ENCODE measurements at regions not wholly inside any gene's neighbourhood (a gene's known extent, or its start where the extent isn't known, plus 50 kb on each side); places are given as distances from the start of the nearest gene placed in this dataset.

DNA sequence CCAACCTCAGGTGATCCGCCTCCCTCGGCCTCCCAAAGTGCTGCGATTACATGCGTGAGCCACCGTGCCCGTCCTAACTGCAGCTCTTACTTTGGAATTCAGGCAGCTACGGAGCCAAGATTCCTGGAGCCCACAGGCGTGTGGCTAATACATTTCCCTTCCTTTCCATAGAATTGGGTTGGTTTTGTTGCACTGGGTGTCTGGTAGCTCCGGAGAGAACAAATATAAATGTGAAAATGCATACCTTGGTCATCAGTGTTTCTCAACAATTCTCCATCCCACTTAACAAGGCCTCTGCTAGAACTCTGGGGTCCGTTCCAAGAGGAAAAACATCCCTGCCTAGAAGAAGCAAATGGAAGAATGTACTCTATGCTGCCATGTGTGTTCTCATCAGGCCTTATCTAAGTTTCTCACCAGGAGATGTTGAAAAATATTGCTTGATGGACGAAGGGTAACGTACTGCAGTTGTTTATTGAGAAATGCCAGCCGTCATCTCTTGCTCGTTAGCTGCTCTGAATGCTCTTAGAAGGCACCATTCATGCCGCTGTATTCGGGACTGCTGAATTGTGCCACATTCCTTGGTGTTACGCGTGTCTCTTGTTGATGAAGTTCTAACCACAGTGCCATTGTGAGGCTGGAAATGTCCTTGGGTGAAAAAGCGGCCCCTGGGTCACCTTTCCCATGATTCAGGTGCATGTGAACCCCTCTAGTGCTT, 50.5 kb upstream of the CD99 start:
- TF ChIP-seq, protein P1, sequence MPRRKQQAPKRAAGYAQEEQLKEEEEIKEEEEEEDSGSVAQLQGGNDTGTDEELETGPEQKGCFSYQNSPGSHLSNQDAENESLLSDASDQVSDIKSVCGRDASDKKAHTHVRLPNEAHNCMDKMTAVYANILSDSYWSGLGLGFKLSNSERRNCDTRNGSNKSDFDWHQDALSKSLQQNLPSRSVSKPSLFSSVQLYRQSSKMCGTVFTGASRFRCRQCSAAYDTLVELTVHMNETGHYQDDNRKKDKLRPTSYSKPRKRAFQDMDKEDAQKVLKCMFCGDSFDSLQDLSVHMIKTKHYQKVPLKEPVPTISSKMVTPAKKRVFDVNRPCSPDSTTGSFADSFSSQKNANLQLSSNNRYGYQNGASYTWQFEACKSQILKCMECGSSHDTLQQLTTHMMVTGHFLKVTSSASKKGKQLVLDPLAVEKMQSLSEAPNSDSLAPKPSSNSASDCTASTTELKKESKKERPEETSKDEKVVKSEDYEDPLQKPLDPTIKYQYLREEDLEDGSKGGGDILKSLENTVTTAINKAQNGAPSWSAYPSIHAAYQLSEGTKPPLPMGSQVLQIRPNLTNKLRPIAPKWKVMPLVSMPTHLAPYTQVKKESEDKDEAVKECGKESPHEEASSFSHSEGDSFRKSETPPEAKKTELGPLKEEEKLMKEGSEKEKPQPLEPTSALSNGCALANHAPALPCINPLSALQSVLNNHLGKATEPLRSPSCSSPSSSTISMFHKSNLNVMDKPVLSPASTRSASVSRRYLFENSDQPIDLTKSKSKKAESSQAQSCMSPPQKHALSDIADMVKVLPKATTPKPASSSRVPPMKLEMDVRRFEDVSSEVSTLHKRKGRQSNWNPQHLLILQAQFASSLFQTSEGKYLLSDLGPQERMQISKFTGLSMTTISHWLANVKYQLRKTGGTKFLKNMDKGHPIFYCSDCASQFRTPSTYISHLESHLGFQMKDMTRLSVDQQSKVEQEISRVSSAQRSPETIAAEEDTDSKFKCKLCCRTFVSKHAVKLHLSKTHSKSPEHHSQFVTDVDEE (CRISPR knock-in tag; IDR thresholded peaks at IDR 0.05): no peak
- TF ChIP-seq, protein P2, sequence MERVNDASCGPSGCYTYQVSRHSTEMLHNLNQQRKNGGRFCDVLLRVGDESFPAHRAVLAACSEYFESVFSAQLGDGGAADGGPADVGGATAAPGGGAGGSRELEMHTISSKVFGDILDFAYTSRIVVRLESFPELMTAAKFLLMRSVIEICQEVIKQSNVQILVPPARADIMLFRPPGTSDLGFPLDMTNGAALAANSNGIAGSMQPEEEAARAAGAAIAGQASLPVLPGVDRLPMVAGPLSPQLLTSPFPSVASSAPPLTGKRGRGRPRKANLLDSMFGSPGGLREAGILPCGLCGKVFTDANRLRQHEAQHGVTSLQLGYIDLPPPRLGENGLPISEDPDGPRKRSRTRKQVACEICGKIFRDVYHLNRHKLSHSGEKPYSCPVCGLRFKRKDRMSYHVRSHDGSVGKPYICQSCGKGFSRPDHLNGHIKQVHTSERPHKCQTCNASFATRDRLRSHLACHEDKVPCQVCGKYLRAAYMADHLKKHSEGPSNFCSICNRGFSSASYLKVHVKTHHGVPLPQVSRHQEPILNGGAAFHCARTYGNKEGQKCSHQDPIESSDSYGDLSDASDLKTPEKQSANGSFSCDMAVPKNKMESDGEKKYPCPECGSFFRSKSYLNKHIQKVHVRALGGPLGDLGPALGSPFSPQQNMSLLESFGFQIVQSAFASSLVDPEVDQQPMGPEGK (CRISPR knock-in tag; IDR thresholded peaks at IDR 0.05; ENCODE audit: borderline replicate concordance): no peak
- TF ChIP-seq ISL1 (CRISPR knock-in tag; IDR thresholded peaks at IDR 0.05) (no peak), ZFP30 (CRISPR knock-in tag; IDR thresholded peaks at IDR 0.05) (no peak), RARB (CRISPR knock-in tag; IDR thresholded peaks at IDR 0.05) (no peak), ZC3H10 (CRISPR knock-in tag; IDR thresholded peaks at IDR 0.05) (no peak), ZNF8 (CRISPR knock-in tag; IDR thresholded peaks at IDR 0.05) (no peak), CREB5 (CRISPR knock-in tag; IDR thresholded peaks at IDR 0.05; ENCODE audit: low read depth) (no peak), ZNF565 (CRISPR knock-in tag; conservative IDR thresholded peaks at IDR 0.05; ENCODE audit: low read depth) (no peak)
- ATAC-seq: no peak

GRCh38 chrX:2638279-2638678, 52.8 kb upstream of the CD99 start:
- no peak for ATAC-seq
- TF ChIP-seq GLIS3 (CRISPR knock-in tag; IDR thresholded peaks at IDR 0.05) (no peak), ZNF70 (CRISPR knock-in tag; IDR thresholded peaks at IDR 0.05) (no peak), BACH2 (CRISPR knock-in tag; IDR thresholded peaks at IDR 0.05; ENCODE audit: borderline replicate concordance) (no peak), PPARA (CRISPR knock-in tag; IDR thresholded peaks at IDR 0.05; ENCODE audit: borderline replicate concordance) (no peak), OSR1 (CRISPR knock-in tag; IDR thresholded peaks at IDR 0.05) (no peak), ZC3H10 (CRISPR knock-in tag; IDR thresholded peaks at IDR 0.05) (no peak), TOX (CRISPR knock-in tag; IDR thresholded peaks at IDR 0.05; ENCODE audit: borderline replicate concordance) (no peak), ESRRG (CRISPR knock-in tag; IDR thresholded peaks at IDR 0.05) (no peak), CSDC2 (CRISPR knock-in tag; IDR thresholded peaks at IDR 0.05) (no peak), TCF4 (CRISPR knock-in tag; IDR thresholded peaks at IDR 0.05; ENCODE audit: borderline replicate concordance) (no peak), ZNF565 (CRISPR knock-in tag; conservative IDR thresholded peaks at IDR 0.05; ENCODE audit: low read depth) (no peak), ZNF8 (CRISPR knock-in tag; IDR thresholded peaks at IDR 0.05) (no peak)
- TF ChIP-seq, protein P2 (CRISPR knock-in tag; IDR thresholded peaks at IDR 0.05; ENCODE audit: borderline replicate concordance): no peak

DNA sequence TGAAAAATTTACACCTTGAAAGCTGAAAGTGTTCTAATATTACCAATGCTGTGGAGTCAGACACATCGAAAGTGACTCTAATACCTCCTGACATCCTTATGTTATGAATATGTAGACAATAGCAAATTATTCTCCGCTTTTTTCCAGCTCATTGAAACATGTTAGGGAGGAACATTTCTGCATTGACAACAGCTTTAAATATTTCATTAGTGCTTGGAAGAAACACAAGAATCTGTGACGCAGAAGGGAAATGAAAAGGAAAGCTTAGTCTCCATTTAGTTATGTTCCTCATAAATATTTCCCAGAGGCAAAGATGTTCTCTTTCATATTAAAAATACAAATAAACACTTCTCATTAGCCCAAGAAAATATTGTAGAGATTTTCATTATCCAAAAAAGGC, 55.8 kb upstream of the CD99 start:
- TF ChIP-seq CSRNP3 (CRISPR knock-in tag; IDR thresholded peaks at IDR 0.05) (no peak), ZNF565 (CRISPR knock-in tag; conservative IDR thresholded peaks at IDR 0.05; ENCODE audit: low read depth) (no peak)
- no peak for ATAC-seq
